SHP77 (cell line): ENCODE measurements at regions not wholly inside any gene's neighbourhood (a gene's known extent, or its start where the extent isn't known, plus 50 kb on each side); places are given as distances from the start of the nearest gene placed in this dataset.

ENCODE experiments used
- DNase-seq, 2 experiments: peaks; one replicate each; lab custom pipeline; 2025; lab: John Stamatoyannopoulos, UW

- DNase-seq, result no peak
These were observed 539.8 kb upstream of the SLIT2 start for GRCh38 chr4:19711871-19712270.

GRCh38 chr4:19707876-19708275 lies 543.8 kb upstream of the SLIT2 start:
- no peak for DNase-seq

DNA sequence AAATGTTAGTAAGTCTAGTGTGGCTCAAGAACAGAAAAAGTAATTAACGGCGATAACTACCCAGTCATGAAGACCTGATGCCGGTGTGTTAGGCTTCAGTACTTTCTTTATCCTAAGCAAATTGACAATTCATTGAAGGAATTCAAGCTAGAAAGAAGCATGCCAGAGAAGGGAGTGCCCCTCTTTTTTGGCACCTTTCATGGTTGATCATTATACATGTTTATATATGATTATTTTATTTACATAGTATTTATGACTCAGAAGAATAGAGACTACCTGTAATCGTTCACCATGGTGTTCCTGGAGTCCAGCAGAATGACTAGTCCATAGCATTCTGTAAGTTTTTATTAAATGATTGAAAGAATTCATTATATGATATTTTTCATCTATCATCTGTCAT lies 548.3 kb upstream of the SLIT2 start:
- DNase-seq, result no peak

DNA sequence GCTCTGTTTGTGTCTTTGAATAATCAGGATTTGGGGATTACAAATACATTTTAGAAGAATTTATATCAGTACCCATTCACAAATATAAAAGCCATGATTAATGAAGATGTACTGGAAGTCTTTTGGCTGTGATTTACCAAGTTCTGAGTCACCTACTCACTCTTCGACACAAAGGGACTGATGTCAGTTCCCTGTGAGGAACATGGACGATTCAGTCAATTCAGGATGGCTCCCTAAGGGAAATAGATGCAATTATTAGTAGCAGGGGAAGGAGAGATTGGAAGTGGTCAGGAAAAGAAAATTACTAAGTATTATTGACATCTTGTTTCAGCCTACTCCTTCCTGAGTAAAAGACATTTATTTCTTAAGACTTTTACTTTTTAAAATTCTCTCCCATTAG lies 550.7 kb upstream of the SLIT2 start:
- DNase-seq, result no peak

- DNase-seq, result no peak
These were observed 552.7 kb upstream of the SLIT2 start for GRCh38 chr4:19698961-19699360.

- no peak for DNase-seq
These were observed 556.9 kb upstream of the SLIT2 start for GRCh38 chr4:19694812-19695211.

GRCh38 chr4:19693936-19694570 lies 557.7 kb upstream of the SLIT2 start:
- no peak for DNase-seq

DNA sequence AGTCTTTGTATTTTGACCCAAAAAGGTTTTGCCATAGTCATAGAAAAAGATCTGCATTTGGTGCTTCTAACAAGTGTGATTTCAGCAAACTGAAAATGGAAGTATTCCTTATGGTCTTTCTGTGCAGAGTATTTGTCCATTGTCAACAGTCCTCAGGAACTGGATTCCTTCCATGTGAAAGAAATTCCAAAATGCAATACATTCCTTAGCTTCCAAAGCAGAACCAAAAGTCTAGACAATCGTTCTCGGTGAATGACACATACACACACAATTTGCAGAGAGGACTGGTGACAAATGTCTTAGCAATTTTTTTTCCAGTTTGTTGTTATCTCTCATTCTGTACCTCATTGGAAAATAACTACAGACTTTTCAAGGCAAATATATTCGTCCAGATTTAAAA lies 562.2 kb upstream of the SLIT2 start:
- no peak for DNase-seq

DNA sequence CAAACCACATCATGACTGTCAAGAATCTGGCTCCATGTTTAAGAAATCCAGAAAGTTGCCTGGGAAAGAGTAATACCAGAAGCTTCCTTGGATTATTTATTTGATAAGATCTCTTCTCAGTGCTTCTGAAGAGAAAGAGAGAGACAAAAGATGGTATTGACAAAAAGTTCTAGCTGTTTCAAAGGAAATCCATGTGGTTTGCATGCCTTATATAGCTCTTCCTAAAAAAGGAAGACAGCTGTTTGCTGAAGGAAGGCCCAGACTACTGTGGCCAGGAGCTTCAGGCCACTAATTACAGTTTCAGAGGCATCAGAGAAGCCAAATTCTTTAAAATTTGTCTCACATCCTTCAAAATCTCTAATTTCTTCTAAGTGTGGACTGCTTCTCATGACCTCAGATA lies 565.2 kb upstream of the SLIT2 start:
- DNase-seq, result no peak

- no peak for DNase-seq
These were observed 567.6 kb upstream of the SLIT2 start for GRCh38 chr4:19684084-19684483.

- no peak for DNase-seq
These were observed 568.3 kb upstream of the SLIT2 start for GRCh38 chr4:19683426-19683825.

DNA sequence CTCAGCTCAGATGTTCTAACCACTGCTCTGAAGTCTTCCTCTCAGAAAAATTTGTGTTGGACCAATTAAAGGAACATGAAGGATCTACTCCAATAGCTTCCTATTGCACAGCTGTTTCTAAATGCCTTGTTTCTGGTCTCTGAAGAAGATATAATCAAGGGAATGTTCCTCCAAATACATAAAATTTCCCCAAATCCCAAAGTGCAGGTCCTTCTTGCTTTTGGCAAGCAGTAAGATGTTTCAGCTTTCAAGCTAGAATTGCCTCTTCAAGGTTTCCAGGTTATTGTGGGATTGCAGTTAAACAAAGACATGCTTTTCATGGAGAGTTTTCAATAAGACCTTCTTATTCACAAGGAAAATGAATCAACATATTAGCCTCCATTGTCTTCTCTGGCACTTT lies 574.5 kb upstream of the SLIT2 start:
- DNase-seq, result no peak

DNA sequence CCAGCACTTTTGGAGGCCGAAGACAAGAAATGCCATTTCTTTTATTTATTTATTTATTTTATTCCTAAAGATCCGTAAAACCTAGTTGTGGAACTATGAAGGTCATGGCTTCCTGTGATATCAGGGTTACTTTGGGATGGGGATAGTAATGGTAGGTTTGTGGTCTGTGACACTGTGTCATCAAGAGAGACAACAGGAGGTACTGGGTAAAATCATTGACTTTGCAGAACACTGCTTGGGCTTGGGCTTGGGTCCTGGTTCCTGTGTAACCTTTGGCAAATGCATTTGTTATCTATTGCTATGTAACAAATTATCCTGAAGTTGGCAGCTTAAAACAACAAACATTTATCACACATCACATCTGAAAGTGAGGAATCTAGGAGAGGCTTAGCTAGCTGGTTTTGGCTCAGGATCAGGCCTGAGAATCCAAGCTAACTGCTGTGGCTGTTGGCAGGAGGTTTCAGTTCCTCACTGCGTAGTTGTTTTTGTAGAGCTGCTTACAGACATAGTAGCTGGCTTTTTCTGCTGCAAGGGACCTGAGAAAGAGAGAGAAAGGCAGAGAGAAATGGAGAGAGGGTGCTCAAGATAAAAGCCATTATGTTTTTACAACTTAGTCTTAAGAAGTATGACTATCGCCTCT lies 576.4 kb upstream of the SLIT2 start:
- no peak for DNase-seq

DNA sequence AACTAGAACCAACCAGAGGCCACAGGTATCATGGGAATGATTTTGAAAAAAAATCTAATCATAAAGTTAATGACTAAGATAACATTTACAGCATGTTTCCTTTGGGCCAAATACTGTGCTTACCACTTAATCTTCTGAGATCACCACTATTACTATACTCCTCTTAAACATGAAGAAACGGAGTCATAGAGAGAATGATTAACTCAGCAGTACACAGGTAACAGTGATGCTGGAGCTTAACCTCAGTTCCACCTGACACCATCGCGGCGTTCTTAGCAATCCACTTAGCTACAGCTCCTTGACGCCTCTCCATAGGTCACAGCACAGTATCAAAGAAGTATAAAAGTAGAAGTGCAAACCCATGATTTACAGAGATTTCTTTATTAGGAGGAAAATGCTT lies 592.6 kb upstream of the SLIT2 start:
- no peak for DNase-seq

DNA sequence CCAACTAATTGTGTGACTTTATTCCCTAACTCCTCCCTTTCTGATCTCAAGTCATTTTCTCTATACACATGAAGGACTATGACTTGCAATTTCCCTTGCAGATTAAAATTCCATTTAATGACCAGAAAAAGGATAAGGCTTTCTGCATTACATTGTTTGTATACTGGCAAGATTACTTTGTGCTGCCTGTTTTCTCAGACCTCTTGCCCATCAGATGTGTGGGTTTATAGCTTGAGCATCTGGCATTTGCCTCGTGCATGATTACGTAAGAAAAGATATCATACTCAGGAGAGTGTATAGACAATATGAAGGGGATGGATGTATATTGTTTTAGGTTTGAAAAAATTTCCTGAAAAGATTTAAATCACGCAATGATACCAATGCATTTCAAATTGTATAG lies 593.8 kb upstream of the SLIT2 start:
- no peak for DNase-seq

GRCh38 chr4:19655666-19656065 lies 596.0 kb upstream of the SLIT2 start:
- DNase-seq, result no peak

DNA sequence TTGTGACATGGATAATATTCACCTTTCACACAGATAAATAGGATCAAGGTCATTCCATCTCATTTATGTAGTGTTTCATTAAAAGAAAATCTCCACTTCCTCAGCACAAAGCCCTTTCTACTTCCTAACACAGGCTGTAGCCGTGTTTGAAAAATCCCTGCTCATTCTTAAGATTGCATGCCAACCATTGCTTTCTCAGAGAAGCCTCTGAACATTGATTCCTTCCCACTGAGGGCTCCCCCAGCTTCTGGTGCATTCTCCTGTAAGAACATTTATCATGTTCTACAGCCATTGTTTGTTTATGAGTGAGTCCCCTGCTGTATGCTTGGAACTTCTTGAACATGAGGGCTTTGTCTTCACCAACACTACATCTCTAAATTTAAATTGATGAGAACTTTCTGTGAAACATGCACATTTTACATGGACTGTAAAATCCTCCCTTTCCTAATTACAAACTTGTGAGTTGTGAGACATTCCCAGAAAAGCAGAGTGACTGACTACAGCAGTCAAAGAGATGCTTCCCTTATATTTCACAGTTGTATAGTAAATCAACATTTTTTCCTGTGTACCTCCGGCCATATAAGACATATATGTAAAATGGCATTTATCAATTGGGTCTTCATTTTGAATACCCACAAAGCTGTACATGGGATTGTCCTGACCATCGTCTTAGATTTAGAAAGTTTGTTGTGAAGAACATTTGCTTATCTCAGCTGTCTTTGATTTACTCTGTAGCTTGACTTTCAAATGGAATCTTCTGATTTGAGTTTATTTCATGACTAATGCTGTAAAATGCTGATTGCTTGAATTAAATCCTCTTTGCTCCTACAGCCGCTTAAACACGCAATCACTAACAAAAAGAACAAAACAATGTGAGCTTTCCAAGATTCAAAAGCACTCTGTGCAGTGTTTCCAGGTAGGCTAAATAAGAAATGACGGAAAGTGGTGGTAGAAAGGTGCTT lies 600.5 kb upstream of the SLIT2 start:
- no peak for DNase-seq

- DNase-seq, result no peak
These were observed 606.1 kb upstream of the SLIT2 start for GRCh38 chr4:19645589-19645988.

DNA sequence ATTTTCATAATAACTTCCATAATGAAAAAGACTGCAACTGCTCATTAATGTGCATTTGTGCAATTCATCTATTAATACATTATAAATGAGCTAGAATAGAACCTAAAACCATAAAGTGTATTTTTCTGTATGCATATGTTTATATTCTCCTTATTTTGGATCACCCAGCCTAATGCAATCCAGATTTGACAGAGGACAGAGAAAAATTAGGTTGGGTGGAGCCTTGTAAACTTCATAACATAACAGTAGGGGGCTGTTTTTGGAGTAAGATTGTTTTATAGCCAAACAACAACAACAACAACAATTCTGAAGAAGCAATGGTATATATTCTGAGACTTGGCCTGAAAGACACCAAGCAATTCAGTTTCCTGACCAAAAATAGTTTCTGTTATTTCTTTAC lies 615.3 kb upstream of the SLIT2 start:
- no peak for DNase-seq

GRCh38 chr4:19631814-19632213 lies 619.9 kb upstream of the SLIT2 start:
- no peak for DNase-seq

DNA sequence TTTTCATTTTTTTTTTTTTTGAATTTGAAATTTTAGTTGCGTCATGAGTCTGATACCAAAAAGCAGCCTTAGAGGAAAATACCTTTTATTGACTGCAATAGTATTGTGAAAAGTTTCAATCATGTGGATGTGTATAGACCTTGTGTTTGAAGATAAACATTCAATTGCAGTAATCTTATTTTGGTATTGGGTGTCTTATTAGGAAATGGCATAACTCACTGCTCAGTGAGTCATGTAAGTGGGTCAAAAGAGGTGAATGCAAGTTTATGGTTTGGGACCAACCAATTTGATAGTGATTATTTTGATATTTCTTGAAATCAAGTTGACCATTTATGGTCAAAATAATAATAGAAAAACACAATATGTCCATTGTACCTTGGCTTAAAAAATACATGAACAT lies 627.8 kb upstream of the SLIT2 start:
- no peak for DNase-seq

DNA sequence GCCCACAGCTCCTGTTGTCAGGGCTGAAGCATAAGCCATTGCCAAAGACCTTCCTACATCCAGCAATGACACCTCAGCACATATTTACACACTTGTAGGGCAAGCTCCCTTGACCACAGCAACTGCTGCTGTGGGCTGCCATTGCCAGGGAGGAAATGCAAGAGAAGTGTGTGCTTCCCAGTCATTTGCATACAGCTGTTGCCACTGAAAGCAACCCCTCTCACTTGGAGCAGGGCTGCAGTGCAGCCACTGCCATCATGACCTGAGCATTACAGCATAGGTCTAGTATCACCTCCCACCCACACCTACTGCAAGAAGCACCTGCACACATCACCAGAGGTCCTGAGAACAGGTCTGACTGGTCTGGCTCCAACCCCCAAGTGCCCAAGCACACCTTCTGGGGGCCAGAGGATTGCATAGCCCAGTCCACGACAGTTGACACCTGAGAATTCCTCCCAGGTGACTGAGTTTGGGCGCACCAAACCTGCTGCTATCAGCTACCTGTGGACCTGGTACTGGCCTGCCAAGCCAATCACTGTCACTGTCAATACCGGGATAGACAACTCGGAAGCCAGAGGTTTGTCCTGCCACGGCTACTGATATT lies 636.5 kb upstream of the SLIT2 start:
- DNase-seq, result peak; percentile 23 to 58

- no peak for DNase-seq
These were observed 637.5 kb upstream of the SLIT2 start for GRCh38 chr4:19614171-19614570.
